BLaER1 (cell line): ENCODE measurements at regions not wholly inside any gene's neighbourhood (a gene's known extent, or its start where the extent isn't known, plus 50 kb on each side); places are given as distances from the start of the nearest gene placed in this dataset.

ENCODE experiments used
- H3K27ac ChIP-seq: shearing (Covaris generic); formaldehyde crosslinking; 2 replicates; pipeline ENCODE4 v1.8.1; 2022
- H3K27me3 ChIP-seq: shearing (Covaris generic); formaldehyde crosslinking; 2 replicates; pipeline ENCODE4 v1.8.1; 2022
- H3K36me3 ChIP-seq: shearing (Covaris generic); formaldehyde crosslinking; 2 replicates; pipeline ENCODE4 v1.8.1; 2022
- H3K4me1 ChIP-seq: shearing (Covaris generic); formaldehyde crosslinking; 2 replicates; pipeline ENCODE4 v1.8.1; 2022
- H3K4me2 ChIP-seq: shearing (Covaris generic); formaldehyde crosslinking; 2 replicates; pipeline ENCODE4 v1.8.1; 2022
- H3K4me3 ChIP-seq: shearing (Covaris generic); formaldehyde crosslinking; 2 replicates; pipeline ENCODE4 v1.8.1; 2022
- H3K9ac ChIP-seq: shearing (Covaris generic); formaldehyde crosslinking; 2 replicates; pipeline ENCODE4 v1.8.1; 2022
- H3K9me3 ChIP-seq: shearing (Covaris generic); formaldehyde crosslinking; 2 replicates; pipeline ENCODE4 v1.8.1; 2022
- H4K20me1 ChIP-seq: shearing (Covaris generic); formaldehyde crosslinking; 2 replicates; pipeline ENCODE4 v1.8.1; 2022
- Cebpa-rat ChIP-seq: shearing (Covaris generic); IDR thresholded peaks from 2 replicates; pipeline ENCODE4 v1.8.1; 2022

DNA sequence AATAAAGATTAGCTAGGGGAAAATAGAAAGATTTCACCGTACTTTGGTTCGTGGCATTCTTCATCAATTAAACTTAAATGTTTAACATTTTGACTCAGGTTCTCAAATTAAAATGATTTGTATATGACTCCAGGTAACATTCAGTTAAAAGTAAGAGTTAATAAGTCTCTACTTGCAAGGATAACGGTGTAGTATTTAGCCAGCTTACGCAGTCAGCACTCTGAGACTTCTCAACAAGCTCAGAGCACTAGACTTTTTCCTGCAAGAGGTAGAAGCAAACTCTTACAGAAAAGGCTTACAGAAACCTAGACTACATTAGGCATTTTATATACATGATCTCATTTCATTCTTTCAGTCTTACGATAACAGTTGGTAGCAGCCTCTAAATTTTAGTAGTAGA is 96.4 kb upstream of the PPARGC1A start:
- Histone ChIP-seq H3K9me3 (no peaks in the 10 kb centered on the region), H3K27ac (no peak overlapping the region), H3K36me3 (no peaks in the 10 kb centered on the region), H3K4me1 (no peaks in the 10 kb centered on the region), H3K4me3 (no peak overlapping the region), H4K20me1 (no peaks in the 10 kb centered on the region), H3K27me3 (no peaks in the 10 kb centered on the region), H3K9ac (no peak overlapping the region), H3K4me2 (no peak overlapping the region)
- no peak for TF ChIP-seq Cebpa-rat

- Histone ChIP-seq H3K4me2 (no peak overlapping the region), H3K4me3 (no peak overlapping the region), H3K27ac (no peak overlapping the region), H3K9ac (no peak overlapping the region), H3K27me3 (no peaks in the 10 kb centered on the region), H3K9me3 (no peaks in the 10 kb centered on the region), H3K4me1 (no peaks in the 10 kb centered on the region; the same call in 1 of the 2 replicates), H4K20me1 (no peaks in the 10 kb centered on the region), H3K36me3 (no peaks in the 10 kb centered on the region)
- TF ChIP-seq Cebpa-rat, result no peak
Measured at GRCh38 chr4:23981328-23981727, 91.5 kb upstream of the PPARGC1A start.

DNA sequence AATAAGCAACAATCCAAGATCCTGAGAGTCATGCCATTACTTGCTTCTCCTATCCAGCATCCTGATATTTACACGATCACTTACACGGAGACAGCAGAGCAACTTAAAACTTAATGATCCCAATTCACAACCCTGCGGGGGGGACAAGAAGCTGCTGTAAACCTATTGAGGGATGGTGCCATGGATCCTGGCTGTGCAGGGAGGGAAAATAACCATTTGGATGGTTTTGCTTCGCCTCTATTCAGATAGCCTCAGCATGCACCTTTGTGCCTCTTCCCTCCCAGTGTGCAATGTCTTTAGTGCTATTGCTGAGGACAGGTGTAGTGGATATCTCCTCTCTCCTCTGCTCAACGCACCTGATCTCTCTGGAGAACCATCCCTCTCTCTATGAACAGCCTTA is 89.7 kb upstream of the PPARGC1A start:
- H3K27me3 ChIP-seq, result no peaks in the 10 kb centered on the region
- H3K4me1 ChIP-seq, result no peaks in the 10 kb centered on the region; the same call in 1 of the 2 replicates
- no peak overlapping the region for H3K4me2 ChIP-seq
- H3K9me3 ChIP-seq, result no peaks in the 10 kb centered on the region
- no peaks in the 10 kb centered on the region for H4K20me1 ChIP-seq
- no peak overlapping the region for H3K4me3 ChIP-seq
- TF ChIP-seq Cebpa-rat, result no peak
- H3K36me3 ChIP-seq, result no peaks in the 10 kb centered on the region
- H3K9ac ChIP-seq, result no peak overlapping the region
- no peak overlapping the region for H3K27ac ChIP-seq

GRCh38 chr4:23978002-23978401 is 88.2 kb upstream of the PPARGC1A start:
- H3K9me3 ChIP-seq, result no peaks in the 10 kb centered on the region
- H3K4me3 ChIP-seq, result no peak overlapping the region
- no peaks in the 10 kb centered on the region for H3K36me3 ChIP-seq
- no peak overlapping the region for H3K4me2 ChIP-seq
- H3K9ac ChIP-seq, result no peak overlapping the region
- no peaks in the 10 kb centered on the region for H4K20me1 ChIP-seq
- TF ChIP-seq Cebpa-rat, result no peak
- no peaks in the 10 kb centered on the region for H3K27me3 ChIP-seq
- H3K4me1 ChIP-seq, result peaks cover 12% of the 10 kb centered on the region
- H3K27ac ChIP-seq, result no peak overlapping the region

- Histone ChIP-seq H3K9ac (no peak overlapping the region), H3K9me3 (no peaks in the 10 kb centered on the region), H3K4me2 (no peak overlapping the region), H3K36me3 (no peaks in the 10 kb centered on the region), H3K4me3 (no peak overlapping the region), H3K27me3 (no peaks in the 10 kb centered on the region), H3K27ac (no peak overlapping the region), H4K20me1 (no peaks in the 10 kb centered on the region), H3K4me1 (peaks cover 27% of the 10 kb centered on the region)
- no peak for TF ChIP-seq Cebpa-rat
Measured at GRCh38 chr4:23976423-23976822, 86.6 kb upstream of the PPARGC1A start.

DNA sequence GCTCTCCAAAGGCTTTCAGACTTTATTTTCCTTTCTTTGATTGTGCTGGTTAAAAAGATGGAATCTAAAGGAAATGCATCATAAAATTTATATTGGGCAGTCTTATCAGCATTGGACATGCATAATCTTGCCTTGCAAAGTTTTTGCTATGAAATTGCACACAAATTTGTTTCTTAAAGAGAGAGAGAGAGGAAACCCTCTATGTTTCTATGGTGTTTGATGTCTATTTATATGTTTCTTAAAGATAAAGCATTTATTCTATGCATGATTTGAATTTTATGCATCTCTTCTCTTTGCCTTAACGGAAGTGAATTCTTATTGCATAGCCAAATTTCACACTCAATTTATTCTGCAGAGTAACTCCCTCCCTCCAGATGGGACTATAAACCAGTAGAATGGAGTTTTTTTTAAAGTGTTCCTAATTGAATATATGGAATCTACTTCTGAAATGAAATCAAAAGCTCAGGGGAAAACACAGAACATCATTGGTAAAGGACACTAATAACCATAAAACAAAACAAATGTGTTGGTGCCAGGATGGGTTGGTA is 83.5 kb upstream of the PPARGC1A start:
- Histone ChIP-seq H3K36me3 (no peaks in the 10 kb centered on the region), H3K27me3 (no peaks in the 10 kb centered on the region), H3K27ac (peak overlapping the region; percentile 62; the same call in 1 of the 2 replicates), H3K9ac (no peak overlapping the region), H4K20me1 (no peaks in the 10 kb centered on the region), H3K4me2 (peak overlapping the region; percentile 55), H3K9me3 (no peaks in the 10 kb centered on the region), H3K4me1 (peaks cover 47% of the 10 kb centered on the region), H3K4me3 (no peak overlapping the region)
- TF ChIP-seq Cebpa-rat, result no peak

DNA sequence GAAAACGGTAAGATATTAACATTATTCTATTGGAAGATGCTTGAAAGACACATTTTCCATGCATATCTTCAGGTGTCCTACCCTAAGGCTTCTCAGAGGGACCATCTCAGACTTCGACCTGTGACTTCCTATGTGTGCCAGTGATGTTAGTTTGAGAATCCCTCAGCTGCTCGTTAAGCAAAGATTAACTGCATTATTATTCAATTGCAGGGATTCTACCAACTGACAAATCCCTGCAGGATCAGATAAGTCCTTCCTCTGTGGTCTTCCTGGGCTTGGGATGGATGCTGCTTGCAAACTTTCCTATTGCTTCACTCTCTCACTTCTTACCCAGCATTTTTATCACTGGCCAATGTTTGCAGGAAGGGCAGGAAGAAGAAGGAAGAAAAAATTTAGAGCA is 83.0 kb upstream of the PPARGC1A start:
- Histone ChIP-seq H3K9me3 (no peaks in the 10 kb centered on the region), H3K4me2 (peak overlapping the region; percentile 55), H3K4me3 (no peak overlapping the region), H3K27ac (peak overlapping the region; percentile 62), H3K9ac (no peak overlapping the region), H3K36me3 (no peaks in the 10 kb centered on the region), H3K27me3 (no peaks in the 10 kb centered on the region), H4K20me1 (no peaks in the 10 kb centered on the region), H3K4me1 (peaks cover 47% of the 10 kb centered on the region)
- no peak for TF ChIP-seq Cebpa-rat

GRCh38 chr4:23972187-23972586 is 82.3 kb upstream of the PPARGC1A start:
- Histone ChIP-seq H3K4me3 (no peak overlapping the region), H3K4me2 (peak overlapping the region; percentile 55), H4K20me1 (no peaks in the 10 kb centered on the region), H3K9ac (no peak overlapping the region), H3K27me3 (no peaks in the 10 kb centered on the region), H3K9me3 (no peaks in the 10 kb centered on the region), H3K36me3 (no peaks in the 10 kb centered on the region), H3K4me1 (peaks cover 47% of the 10 kb centered on the region), H3K27ac (peak overlapping the region; percentile 62)
- no peak for TF ChIP-seq Cebpa-rat

GRCh38 chr4:23970201-23970850 is 80.5 kb upstream of the PPARGC1A start:
- no peak overlapping the region for H3K27ac ChIP-seq

DNA sequence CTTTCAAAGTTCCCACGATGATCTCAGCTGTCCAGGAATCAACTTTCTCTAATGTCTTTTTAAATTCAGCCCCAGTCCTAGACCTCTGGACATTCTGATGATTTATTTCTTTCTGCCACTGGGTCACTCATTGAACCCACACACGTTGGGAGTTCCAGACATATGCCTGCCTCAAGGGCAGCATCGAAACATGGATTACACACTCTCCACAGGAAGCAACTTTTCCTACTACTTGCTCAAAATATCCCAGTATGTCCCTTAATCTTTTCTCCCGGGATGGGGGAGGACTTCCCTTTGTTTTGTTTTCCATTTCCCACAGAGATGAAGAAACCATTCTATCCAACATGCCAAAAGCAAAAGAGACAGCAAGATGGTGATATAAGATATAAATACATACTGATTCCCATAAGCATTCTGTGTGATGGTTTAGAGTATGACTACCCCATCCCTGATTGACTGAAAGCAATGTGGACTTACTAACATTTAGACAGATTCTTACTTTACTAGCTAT is 79.8 kb upstream of the PPARGC1A start:
- Histone ChIP-seq H3K4me2 (peak overlapping the region; percentile 38; the same call in 1 of the 2 replicates), H4K20me1 (no peaks in the 10 kb centered on the region), H3K4me1 (peaks cover 47% of the 10 kb centered on the region), H3K27ac (no peak overlapping the region), H3K9me3 (no peaks in the 10 kb centered on the region), H3K4me3 (no peak overlapping the region), H3K9ac (no peak overlapping the region), H3K27me3 (no peaks in the 10 kb centered on the region), H3K36me3 (no peaks in the 10 kb centered on the region)
- TF ChIP-seq Cebpa-rat, result no peak

More at GRCh38 chr4:23970201-23970850, 80.5 kb upstream of the PPARGC1A start:
- H3K4me2 ChIP-seq, result peak overlapping the region; percentile 38; the same call in 1 of the 2 replicates
- H3K4me3 ChIP-seq, result no peak overlapping the region
- H3K36me3 ChIP-seq, result no peaks in the 10 kb centered on the region
- H4K20me1 ChIP-seq, result no peaks in the 10 kb centered on the region
- no peak for TF ChIP-seq Cebpa-rat
- no peaks in the 10 kb centered on the region for H3K27me3 ChIP-seq
- no peaks in the 10 kb centered on the region for H3K9me3 ChIP-seq
- peaks cover 47% of the 10 kb centered on the region for H3K4me1 ChIP-seq
- H3K9ac ChIP-seq, result no peak overlapping the region
